ENCODE measurements at regions not wholly inside any gene's neighbourhood (a gene's known extent, or its start where the extent isn't known, plus 50 kb on each side); places are given as distances from the start of the nearest gene placed in this dataset.

GRCh38 chr10:59560161-59560560, 149.5 kb downstream of the SLC16A9 start:
- H3K9ac ChIP-seq (ENCODE audit: low read length): no peak overlapping the region
- H3F3A ChIP-seq (ENCODE audit: insufficient read depth, low read length): no peaks in the 10 kb centered on the region
- no peaks in the 10 kb centered on the region for H3K9me2 ChIP-seq (ENCODE audit: low read depth, low read length)
- H3K4me2 ChIP-seq (ENCODE audit: low read length): no peak overlapping the region
- H3K36me3 ChIP-seq (ENCODE audit: insufficient read depth, low read length): no peaks in the 10 kb centered on the region
- H2AFZ ChIP-seq (ENCODE audit: low read length): no peak overlapping the region
- no peak overlapping the region for H3K27ac ChIP-seq (ENCODE audit: low read depth, low read length, poor library complexity, severe bottlenecking)
- H3K9me3 ChIP-seq (ENCODE audit: low read length): no peaks in the 10 kb centered on the region
- H3K79me2 ChIP-seq (ENCODE audit: insufficient read depth, low read length): no peaks in the 10 kb centered on the region
- H4K20me1 ChIP-seq (ENCODE audit: insufficient read depth, low read length): no peaks in the 10 kb centered on the region
- TF ChIP-seq CTCF (IDR thresholded peaks at IDR 0.05; ENCODE audit: low read length) (no peak), EZH2 (IDR thresholded peaks at IDR 0.05; ENCODE audit: borderline replicate concordance, low read length) (no peak)
- no peak overlapping the region for H3K4me3 ChIP-seq (ENCODE audit: low read depth, low read length, poor library complexity, severe bottlenecking)
- no peaks in the 10 kb centered on the region for H3K4me1 ChIP-seq (ENCODE audit: insufficient read depth, low read length, severe bottlenecking)
- H3K27me3 ChIP-seq (ENCODE audit: insufficient read depth, low read length): no peaks in the 10 kb centered on the region

GRCh38 chr10:59558066-59558465, 151.6 kb downstream of the SLC16A9 start:
- Histone ChIP-seq H3K4me3 (ENCODE audit: low read depth, low read length, poor library complexity, severe bottlenecking) (no peak overlapping the region), H3K9me3 (ENCODE audit: low read length) (no peaks in the 10 kb centered on the region), H3K36me3 (ENCODE audit: insufficient read depth, low read length) (no peaks in the 10 kb centered on the region), H4K20me1 (ENCODE audit: insufficient read depth, low read length) (no peaks in the 10 kb centered on the region), H3K4me2 (ENCODE audit: low read length) (no peak overlapping the region), H3K27me3 (ENCODE audit: insufficient read depth, low read length) (no peaks in the 10 kb centered on the region), H3F3A (ENCODE audit: insufficient read depth, low read length) (no peaks in the 10 kb centered on the region), H3K27ac (ENCODE audit: low read depth, low read length, poor library complexity, severe bottlenecking) (no peak overlapping the region), H3K4me1 (ENCODE audit: insufficient read depth, low read length, severe bottlenecking) (no peaks in the 10 kb centered on the region), H3K9me2 (ENCODE audit: low read depth, low read length) (no peaks in the 10 kb centered on the region), H3K9ac (ENCODE audit: low read length) (no peak overlapping the region), H2AFZ (ENCODE audit: low read length) (no peak overlapping the region), H3K79me2 (ENCODE audit: insufficient read depth, low read length) (no peaks in the 10 kb centered on the region)
- TF ChIP-seq CTCF (IDR thresholded peaks at IDR 0.05; ENCODE audit: low read length) (no peak), EZH2 (IDR thresholded peaks at IDR 0.05; ENCODE audit: borderline replicate concordance, low read length) (no peak)

GRCh38 chr10:59557642-59558041, 152.0 kb downstream of the SLC16A9 start:
- no peaks in the 10 kb centered on the region for H4K20me1 ChIP-seq (ENCODE audit: insufficient read depth, low read length)
- no peak overlapping the region for H3K4me2 ChIP-seq (ENCODE audit: low read length)
- H3K79me2 ChIP-seq (ENCODE audit: insufficient read depth, low read length): no peaks in the 10 kb centered on the region
- no peaks in the 10 kb centered on the region for H3K9me3 ChIP-seq (ENCODE audit: low read length)
- H3K9me2 ChIP-seq (ENCODE audit: low read depth, low read length): no peaks in the 10 kb centered on the region
- H3K27ac ChIP-seq (ENCODE audit: low read depth, low read length, poor library complexity, severe bottlenecking): no peak overlapping the region
- no peak overlapping the region for H2AFZ ChIP-seq (ENCODE audit: low read length)
- H3F3A ChIP-seq (ENCODE audit: insufficient read depth, low read length): no peaks in the 10 kb centered on the region
- no peaks in the 10 kb centered on the region for H3K27me3 ChIP-seq (ENCODE audit: insufficient read depth, low read length)
- H3K4me3 ChIP-seq (ENCODE audit: low read depth, low read length, poor library complexity, severe bottlenecking): no peak overlapping the region
- no peak for TF ChIP-seq CTCF (IDR thresholded peaks at IDR 0.05; ENCODE audit: low read length)
- no peak for TF ChIP-seq EZH2 (IDR thresholded peaks at IDR 0.05; ENCODE audit: borderline replicate concordance, low read length)
- no peaks in the 10 kb centered on the region for H3K36me3 ChIP-seq (ENCODE audit: insufficient read depth, low read length)
- no peaks in the 10 kb centered on the region for H3K4me1 ChIP-seq (ENCODE audit: insufficient read depth, low read length, severe bottlenecking)
- H3K9ac ChIP-seq (ENCODE audit: low read length): no peak overlapping the region

Measured in OCI-LY1 (cell line).